ENCODE measurements at regions not wholly inside any gene's neighbourhood (a gene's known extent, or its start where the extent isn't known, plus 50 kb on each side); places are given as distances from the start of the nearest gene placed in this dataset.

- DNase-seq, result no peak
- no peak overlapping the region for H3K27ac ChIP-seq (ENCODE audit: low read length)
- H3K9ac ChIP-seq (ENCODE audit: low read length), result no peak overlapping the region
- H3K36me3 ChIP-seq (replicated peaks; ENCODE audit: insufficient read depth, low read length), result no peaks in the 10 kb centered on the region
- no peak overlapping the region for H3K4me3 ChIP-seq (ENCODE audit: low read length)
- TF ChIP-seq EZH2phosphoT487 (IDR thresholded peaks at IDR 0.05; ENCODE audit: low read length), result no peak
- TF ChIP-seq, protein P1, sequence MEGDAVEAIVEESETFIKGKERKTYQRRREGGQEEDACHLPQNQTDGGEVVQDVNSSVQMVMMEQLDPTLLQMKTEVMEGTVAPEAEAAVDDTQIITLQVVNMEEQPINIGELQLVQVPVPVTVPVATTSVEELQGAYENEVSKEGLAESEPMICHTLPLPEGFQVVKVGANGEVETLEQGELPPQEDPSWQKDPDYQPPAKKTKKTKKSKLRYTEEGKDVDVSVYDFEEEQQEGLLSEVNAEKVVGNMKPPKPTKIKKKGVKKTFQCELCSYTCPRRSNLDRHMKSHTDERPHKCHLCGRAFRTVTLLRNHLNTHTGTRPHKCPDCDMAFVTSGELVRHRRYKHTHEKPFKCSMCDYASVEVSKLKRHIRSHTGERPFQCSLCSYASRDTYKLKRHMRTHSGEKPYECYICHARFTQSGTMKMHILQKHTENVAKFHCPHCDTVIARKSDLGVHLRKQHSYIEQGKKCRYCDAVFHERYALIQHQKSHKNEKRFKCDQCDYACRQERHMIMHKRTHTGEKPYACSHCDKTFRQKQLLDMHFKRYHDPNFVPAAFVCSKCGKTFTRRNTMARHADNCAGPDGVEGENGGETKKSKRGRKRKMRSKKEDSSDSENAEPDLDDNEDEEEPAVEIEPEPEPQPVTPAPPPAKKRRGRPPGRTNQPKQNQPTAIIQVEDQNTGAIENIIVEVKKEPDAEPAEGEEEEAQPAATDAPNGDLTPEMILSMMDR (IDR thresholded peaks at IDR 0.05; ENCODE audit: low read length), result no peak
- no peak for TF ChIP-seq EZH2 (optimal IDR thresholded peaks at IDR 0.05; ENCODE audit: low read depth, low read length)
- no peaks in the 10 kb centered on the region for H4K20me1 ChIP-seq (ENCODE audit: insufficient read depth, low read length)
- H3K27me3 ChIP-seq (replicated peaks; ENCODE audit: insufficient read depth, low read length), result no peaks in the 10 kb centered on the region
- no peaks in the 10 kb centered on the region for H3K9me2 ChIP-seq (replicated peaks; ENCODE audit: insufficient read depth, low read length)
- H3K9me3 ChIP-seq (replicated peaks; ENCODE audit: insufficient read depth, low read length), result no peaks in the 10 kb centered on the region
- H3K4me2 ChIP-seq (ENCODE audit: low read depth, low read length), result no peak overlapping the region
- no peak overlapping the region for H2AFZ ChIP-seq (ENCODE audit: low read length)
- H3K4me1 ChIP-seq (ENCODE audit: low read length), result no peaks in the 10 kb centered on the region
- no peaks in the 10 kb centered on the region for H3K79me2 ChIP-seq (ENCODE audit: low read length)
- H3F3A ChIP-seq (ENCODE audit: insufficient read depth, low read length), result no peaks in the 10 kb centered on the region
Measured at GRCh38 chr3:29152379-29152778, 128.5 kb upstream of the RBMS3 start.

DNA sequence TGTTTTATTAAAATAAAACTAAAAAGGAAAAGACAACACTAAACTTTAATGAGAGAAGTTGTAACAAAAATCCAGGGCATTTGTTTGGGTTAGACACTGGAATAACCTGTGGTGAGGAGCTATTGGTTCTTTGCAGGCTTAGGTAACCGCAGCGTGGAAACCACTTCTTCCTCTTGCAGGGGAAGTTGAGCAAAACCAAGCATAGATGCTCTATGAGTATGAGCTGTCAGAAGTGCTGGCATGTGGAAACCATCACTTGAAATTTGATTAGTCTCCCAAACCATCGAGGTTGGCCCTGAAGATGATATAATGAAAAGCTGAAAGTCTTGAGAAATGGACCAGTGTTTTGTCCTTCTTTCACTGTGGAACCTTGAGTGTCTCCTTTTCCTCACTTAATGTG is 127.1 kb upstream of the RBMS3 start:
- Histone ChIP-seq H3K27me3 (replicated peaks; ENCODE audit: insufficient read depth, low read length) (no peaks in the 10 kb centered on the region), H3K36me3 (replicated peaks; ENCODE audit: insufficient read depth, low read length) (no peaks in the 10 kb centered on the region), H3K9ac (ENCODE audit: low read length) (no peak overlapping the region), H3K9me2 (replicated peaks; ENCODE audit: insufficient read depth, low read length) (no peaks in the 10 kb centered on the region), H3K4me2 (ENCODE audit: low read depth, low read length) (no peak overlapping the region), H3K27ac (ENCODE audit: low read length) (no peak overlapping the region), H3F3A (ENCODE audit: insufficient read depth, low read length) (no peaks in the 10 kb centered on the region), H3K9me3 (replicated peaks; ENCODE audit: insufficient read depth, low read length) (no peaks in the 10 kb centered on the region), H3K4me1 (ENCODE audit: low read length) (no peaks in the 10 kb centered on the region), H2AFZ (ENCODE audit: low read length) (no peak overlapping the region), H4K20me1 (ENCODE audit: insufficient read depth, low read length) (no peaks in the 10 kb centered on the region), H3K79me2 (ENCODE audit: low read length) (no peaks in the 10 kb centered on the region), H3K4me3 (ENCODE audit: low read length) (no peak overlapping the region)
- TF ChIP-seq EZH2 (optimal IDR thresholded peaks at IDR 0.05; ENCODE audit: low read depth, low read length) (no peak), EZH2phosphoT487 (IDR thresholded peaks at IDR 0.05; ENCODE audit: low read length) (no peak)
- TF ChIP-seq, protein P1 (IDR thresholded peaks at IDR 0.05; ENCODE audit: low read length), result no peak
- DNase-seq, result no peak

DNA sequence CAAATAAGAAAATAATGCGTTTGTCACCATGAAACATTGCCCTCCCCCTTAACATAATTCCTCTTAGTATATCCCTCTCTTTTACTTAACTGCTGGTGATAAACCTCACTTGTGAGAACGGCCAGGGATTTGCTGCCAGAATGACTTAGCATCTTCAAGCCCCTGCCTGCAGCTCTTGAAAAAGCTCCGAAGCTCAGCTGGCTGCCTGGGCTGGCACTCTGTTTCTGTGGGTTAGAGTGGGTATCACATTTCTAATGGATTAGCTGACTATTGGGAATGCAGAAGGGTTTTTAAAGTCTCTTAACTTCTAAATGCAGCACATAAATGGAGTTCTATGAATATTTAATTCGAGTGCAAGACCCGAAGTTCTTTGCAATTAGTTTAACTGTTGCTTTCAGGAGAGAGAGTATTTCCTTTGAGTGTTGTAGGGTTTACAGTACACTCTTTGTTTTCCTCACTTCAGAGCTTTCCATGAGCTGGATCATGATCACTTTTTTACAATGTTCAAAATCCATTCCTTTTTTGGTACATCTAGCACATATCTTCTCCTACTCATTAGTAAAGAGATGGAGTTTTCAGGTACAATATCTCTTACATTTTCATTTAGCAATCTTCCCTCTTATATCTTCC is 124.7 kb upstream of the RBMS3 start:
- H3K27ac ChIP-seq (ENCODE audit: low read length), result no peak overlapping the region

More for the DNA sequence above, 124.7 kb upstream of the RBMS3 start:
- no peaks in the 10 kb centered on the region for H3K27me3 ChIP-seq (replicated peaks; ENCODE audit: insufficient read depth, low read length)
- H3K4me1 ChIP-seq (ENCODE audit: low read length), result no peaks in the 10 kb centered on the region
- H4K20me1 ChIP-seq (ENCODE audit: insufficient read depth, low read length), result no peaks in the 10 kb centered on the region
- no peak overlapping the region for H3K4me3 ChIP-seq (ENCODE audit: low read length)
- no peaks in the 10 kb centered on the region for H3K79me2 ChIP-seq (ENCODE audit: low read length)
- no peak overlapping the region for H3K9ac ChIP-seq (ENCODE audit: low read length)
- DNase-seq, result no peak
- no peaks in the 10 kb centered on the region for H3K36me3 ChIP-seq (replicated peaks; ENCODE audit: insufficient read depth, low read length)
- H3K9me3 ChIP-seq (replicated peaks; ENCODE audit: insufficient read depth, low read length), result no peaks in the 10 kb centered on the region
- no peaks in the 10 kb centered on the region for H3K9me2 ChIP-seq (replicated peaks; ENCODE audit: insufficient read depth, low read length)
- H3F3A ChIP-seq (ENCODE audit: insufficient read depth, low read length), result no peaks in the 10 kb centered on the region
- H2AFZ ChIP-seq (ENCODE audit: low read length), result no peak overlapping the region
- H3K4me2 ChIP-seq (ENCODE audit: low read depth, low read length), result no peak overlapping the region
- TF ChIP-seq EZH2 (optimal IDR thresholded peaks at IDR 0.05; ENCODE audit: low read depth, low read length), result no peak
- TF ChIP-seq, protein P1 (IDR thresholded peaks at IDR 0.05; ENCODE audit: low read length), result no peak
- no peak for TF ChIP-seq EZH2phosphoT487 (IDR thresholded peaks at IDR 0.05; ENCODE audit: low read length)

Data from MM.1S (cell line).